T-helper 17 cell (primary cell): ENCODE measurements at regions not wholly inside any gene's neighbourhood (a gene's known extent, or its start where the extent isn't known, plus 50 kb on each side); places are given as distances from the start of the nearest gene placed in this dataset.
A peak's percentile ranks its signal among the peaks of the same experiment; 100 is the strongest.
"Not testable (repeated sequence)": the region's sequence is repeated elsewhere in the genome, so short reads cannot be mapped to it uniquely, and the experiment has no call there.

Experiments
- ATAC-seq: fragments of 150-1000 bp; cut with Tn5 transposase; 2 replicates; pipeline ENCODE4 v1.10.0; 2021; ENCODE audit warnings: mild to moderate bottlenecking, moderate library complexity
- DNase-seq, 3 donors: peaks; one replicate each; pipeline versions ENCODE4 v3.0.0 to v3.0.0-alpha.2; 2020 to 2021
- H3K9me3 ChIP-seq: one replicate; pipeline ENCODE4 v1.7.0; 2013; ENCODE audit warnings: low read length, mild to moderate bottlenecking; ENCODE audit not compliant: control insufficient read depth, poor library complexity, severe bottlenecking
- H3K27ac Mint-ChIP-seq: one replicate; pipeline ENCODE4 v1.8.0; 2022; ENCODE audit warnings: mild to moderate bottlenecking, moderate library complexity, mixed read lengths
- H3K27me3 Mint-ChIP-seq: one replicate; pipeline ENCODE4 v1.8.0; 2022; ENCODE audit warnings: mixed read lengths
- H3K36me3 Mint-ChIP-seq: one replicate; pipeline ENCODE4 v1.8.0; 2022; ENCODE audit warnings: low read depth, mixed read lengths
- H3K4me1 Mint-ChIP-seq: one replicate; pipeline ENCODE4 v1.8.0; 2022; ENCODE audit warnings: mild to moderate bottlenecking, mixed read lengths
- H3K4me3 Mint-ChIP-seq: one replicate; pipeline ENCODE4 v1.8.0; 2022; ENCODE audit warnings: mild to moderate bottlenecking, moderate library complexity, mixed read lengths

- Mint-ChIP-seq H3K36me3 (no peaks in the 10 kb centered on the region), H3K4me1 (peaks cover 2% of the 10 kb centered on the region), H3K27ac (no peak overlapping the region), H3K27me3 (peaks cover 6% of the 10 kb centered on the region), H3K4me3 (no peak overlapping the region)
- peaks cover 3% of the 10 kb centered on the region for H3K9me3 ChIP-seq
- DNase-seq (no peak), ATAC-seq (no peak)
Observed at GRCh38 chr4:71081192-71081591, 87.7 kb downstream of the DCK start.

GRCh38 chr4:71093745-71094144 lies 100.3 kb downstream of the DCK start:
- DNase-seq (no peak), ATAC-seq (no peak)
- H3K4me1 Mint-ChIP-seq, result peaks cover 13% of the 10 kb centered on the region
- H3K36me3 Mint-ChIP-seq, result peaks cover 5% of the 10 kb centered on the region
- no peak overlapping the region for H3K4me3 Mint-ChIP-seq
- no peaks in the 10 kb centered on the region for H3K9me3 ChIP-seq
- H3K27me3 Mint-ChIP-seq, result no peaks in the 10 kb centered on the region
- H3K27ac Mint-ChIP-seq, result no peak overlapping the region

- H3K9me3 ChIP-seq, result no peaks in the 10 kb centered on the region
- no peak overlapping the region for H3K27ac Mint-ChIP-seq
- no peak overlapping the region for H3K4me3 Mint-ChIP-seq
- H3K36me3 Mint-ChIP-seq, result peaks cover 5% of the 10 kb centered on the region
- H3K4me1 Mint-ChIP-seq, result peaks cover 13% of the 10 kb centered on the region
- DNase-seq (no peak), ATAC-seq (no peak)
- H3K27me3 Mint-ChIP-seq, result no peaks in the 10 kb centered on the region
Observed at GRCh38 chr4:71094201-71094600, 100.8 kb downstream of the DCK start.

GRCh38 chr4:71095141-71095540 lies 101.7 kb downstream of the DCK start:
- DNase-seq, result no peak
- H3K27ac Mint-ChIP-seq, result peak overlapping the region; percentile 0
- peak overlapping the region; percentile 7 for H3K4me3 Mint-ChIP-seq
- H3K27me3 Mint-ChIP-seq, result no peaks in the 10 kb centered on the region
- no peaks in the 10 kb centered on the region for H3K9me3 ChIP-seq
- peaks cover 13% of the 10 kb centered on the region for H3K4me1 Mint-ChIP-seq
- peaks cover 5% of the 10 kb centered on the region for H3K36me3 Mint-ChIP-seq
- ATAC-seq, result no peak

- H3K9me3 ChIP-seq, result no peaks in the 10 kb centered on the region
- peak overlapping the region; percentile 0 for H3K27ac Mint-ChIP-seq
- peak overlapping the region; percentile 47 for H3K4me3 Mint-ChIP-seq
- no peaks in the 10 kb centered on the region for H3K27me3 Mint-ChIP-seq
- peaks cover 8% of the 10 kb centered on the region for H3K36me3 Mint-ChIP-seq
- no peak for DNase-seq
- peak; percentile 56 for ATAC-seq
- H3K4me1 Mint-ChIP-seq, result peaks cover 13% of the 10 kb centered on the region
Observed at GRCh38 chr4:71095545-71095944, 102.1 kb downstream of the DCK start.

GRCh38 chr4:71107726-71108125 lies 114.3 kb downstream of the DCK start:
- peak overlapping the region; percentile 92 for H3K27ac Mint-ChIP-seq
- no peaks in the 10 kb centered on the region for H3K27me3 Mint-ChIP-seq
- no peaks in the 10 kb centered on the region for H3K36me3 Mint-ChIP-seq
- H3K4me3 Mint-ChIP-seq, result peak overlapping the region; percentile 73
- peaks cover 33% of the 10 kb centered on the region for H3K4me1 Mint-ChIP-seq
- no peak for DNase-seq
- peak; percentile 23 for ATAC-seq
- no peaks in the 10 kb centered on the region for H3K9me3 ChIP-seq

- Mint-ChIP-seq H3K36me3 (no peaks in the 10 kb centered on the region), H3K4me3 (peak overlapping the region; percentile 36), H3K4me1 (peaks cover 33% of the 10 kb centered on the region), H3K27ac (peak overlapping the region; percentile 92), H3K27me3 (no peaks in the 10 kb centered on the region)
- no peaks in the 10 kb centered on the region for H3K9me3 ChIP-seq
- ATAC-seq, result no peak
- no peak for DNase-seq
Observed at GRCh38 chr4:71110499-71110898, 117.0 kb downstream of the DCK start.

- not testable (repeated sequence) for H3K36me3 Mint-ChIP-seq, H3K27me3 Mint-ChIP-seq, H3K4me3 Mint-ChIP-seq, DNase-seq, H3K9me3 ChIP-seq
- peak; percentile 91 for ATAC-seq
- Mint-ChIP-seq H3K27ac (peak overlapping the region; percentile 92), H3K4me1 (peaks cover 33% of the 10 kb centered on the region)
Observed at GRCh38 chr4:71111133-71111532, 117.7 kb downstream of the DCK start.

GRCh38 chr4:71113294-71113693 lies 119.8 kb downstream of the DCK start:
- no peaks in the 10 kb centered on the region for H3K27me3 Mint-ChIP-seq
- H3K9me3 ChIP-seq, result no peaks in the 10 kb centered on the region
- H3K27ac Mint-ChIP-seq, result peak overlapping the region; percentile 92
- peaks cover 23% of the 10 kb centered on the region for H3K4me1 Mint-ChIP-seq
- no peak overlapping the region for H3K4me3 Mint-ChIP-seq
- H3K36me3 Mint-ChIP-seq, result no peaks in the 10 kb centered on the region
- DNase-seq (no peak), ATAC-seq (no peak)

GRCh38 chr4:71120831-71121524 lies 127.5 kb downstream of the DCK start:
- H3K4me1 Mint-ChIP-seq, result peaks cover 9% of the 10 kb centered on the region
- H3K27me3 Mint-ChIP-seq, result peaks cover 18% of the 10 kb centered on the region
- no peak overlapping the region for H3K4me3 Mint-ChIP-seq
- ATAC-seq (no peak), DNase-seq (no peak)
- no peak overlapping the region for H3K27ac Mint-ChIP-seq
- peaks cover 4% of the 10 kb centered on the region for H3K36me3 Mint-ChIP-seq
- no peaks in the 10 kb centered on the region for H3K9me3 ChIP-seq

GRCh38 chr4:71123951-71124350 lies 130.5 kb downstream of the DCK start:
- Mint-ChIP-seq H3K27ac (no peak overlapping the region), H3K27me3 (peaks cover 18% of the 10 kb centered on the region), H3K4me1 (peaks cover 7% of the 10 kb centered on the region), H3K36me3 (peaks cover 4% of the 10 kb centered on the region), H3K4me3 (no peak overlapping the region)
- no peaks in the 10 kb centered on the region for H3K9me3 ChIP-seq
- ATAC-seq (no peak), DNase-seq (no peak)

- Mint-ChIP-seq H3K4me1 (peaks cover 6% of the 10 kb centered on the region), H3K36me3 (peaks cover 2% of the 10 kb centered on the region), H3K27ac (no peak overlapping the region)
Observed at GRCh38 chr4:71125137-71125536, 131.7 kb downstream of the DCK start.

GRCh38 chr4:71126719-71127118 lies 133.3 kb downstream of the DCK start:
- Mint-ChIP-seq H3K4me1 (peaks cover 10% of the 10 kb centered on the region), H3K27ac (no peak overlapping the region), H3K36me3 (peaks cover under 1% of the 10 kb centered on the region), H3K27me3 (peaks cover 16% of the 10 kb centered on the region), H3K4me3 (no peak overlapping the region)
- DNase-seq (no peak), ATAC-seq (no peak)
- no peaks in the 10 kb centered on the region for H3K9me3 ChIP-seq

More at GRCh38 chr4:71125137-71125536, 131.7 kb downstream of the DCK start:
- ATAC-seq (no peak), DNase-seq (no peak)
- Mint-ChIP-seq H3K4me3 (no peak overlapping the region), H3K27me3 (peaks cover 18% of the 10 kb centered on the region)
- H3K9me3 ChIP-seq, result no peaks in the 10 kb centered on the region
